GM18870 (cell line): ENCODE measurements at regions not wholly inside any gene's neighbourhood (a gene's known extent, or its start where the extent isn't known, plus 50 kb on each side); places are given as distances from the start of the nearest gene placed in this dataset.

Experiments used
- ATAC-seq: cut with Tn5 transposase; IDR thresholded peaks from one replicate; pipeline ENCODE4 v1.9.1; 2021; ENCODE audit warnings: moderate library complexity; ENCODE audit not compliant: unreplicated experiment

GRCh38 chr12:67211029-67211428, 58.1 kb upstream of the CAND1 start:
- no peak for ATAC-seq

- no peak for ATAC-seq
Measured at GRCh38 chr12:67211494-67211893, 57.7 kb upstream of the CAND1 start.

- ATAC-seq = no peak
Measured at GRCh38 chr12:67217647-67218046, 51.5 kb upstream of the CAND1 start.
